ENCODE measurements at regions not wholly inside any gene's neighbourhood (a gene's known extent, or its start where the extent isn't known, plus 50 kb on each side); places are given as distances from the start of the nearest gene placed in this dataset.

- DNase-seq = no peak
These were observed 866.6 kb downstream of the USP25 start for GRCh38 chr21:16596369-16596768.

DNA sequence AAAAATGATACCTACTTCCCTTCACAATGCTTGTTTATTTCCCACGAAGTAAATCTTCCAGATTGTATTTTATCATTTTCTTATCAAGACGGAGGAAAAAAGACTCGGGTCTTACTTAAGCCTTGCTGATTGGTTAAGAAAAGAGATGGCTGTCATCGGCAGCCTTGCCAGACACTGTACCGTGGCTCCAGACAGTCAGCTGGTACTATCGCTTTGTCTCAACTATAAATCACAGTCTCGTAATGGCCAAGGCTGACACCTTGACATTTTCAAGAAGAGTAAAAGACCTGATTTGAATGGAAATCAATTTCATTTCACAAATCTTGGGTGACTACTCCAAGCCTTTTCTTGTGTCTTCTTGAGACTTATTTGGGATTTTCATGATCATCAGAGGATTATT is 868.0 kb downstream of the USP25 start:
- no peak for DNase-seq

GRCh38 chr21:16605597-16605996 is 875.8 kb downstream of the USP25 start:
- no peak for DNase-seq

- DNase-seq = no peak
These were observed 876.5 kb downstream of the USP25 start for GRCh38 chr21:16606271-16606670.

GRCh38 chr21:16608209-16608830 is 878.5 kb downstream of the USP25 start:
- DNase-seq = no peak

DNA sequence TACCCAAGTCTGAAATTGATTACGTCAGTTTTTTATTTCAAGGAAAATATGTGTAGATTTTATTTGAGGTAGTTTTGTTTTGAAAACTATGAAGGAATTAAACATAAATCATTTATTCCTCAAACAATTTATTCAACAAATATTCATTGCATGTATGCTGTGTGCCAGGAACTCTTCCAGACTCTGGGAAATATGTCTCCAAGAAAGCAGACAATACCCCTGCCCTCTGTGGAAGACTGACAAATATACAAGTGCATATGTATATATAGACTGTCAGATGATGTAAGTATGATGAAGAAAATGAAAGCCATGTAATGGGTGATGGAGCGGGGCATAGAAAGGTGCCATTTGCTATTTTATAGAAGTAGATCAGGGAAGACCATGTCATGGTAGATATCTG is 889.5 kb downstream of the USP25 start:
- DNase-seq = no peak

GRCh38 chr21:16620786-16621320 is 891.1 kb downstream of the USP25 start:
- DNase-seq = no peak

DNA sequence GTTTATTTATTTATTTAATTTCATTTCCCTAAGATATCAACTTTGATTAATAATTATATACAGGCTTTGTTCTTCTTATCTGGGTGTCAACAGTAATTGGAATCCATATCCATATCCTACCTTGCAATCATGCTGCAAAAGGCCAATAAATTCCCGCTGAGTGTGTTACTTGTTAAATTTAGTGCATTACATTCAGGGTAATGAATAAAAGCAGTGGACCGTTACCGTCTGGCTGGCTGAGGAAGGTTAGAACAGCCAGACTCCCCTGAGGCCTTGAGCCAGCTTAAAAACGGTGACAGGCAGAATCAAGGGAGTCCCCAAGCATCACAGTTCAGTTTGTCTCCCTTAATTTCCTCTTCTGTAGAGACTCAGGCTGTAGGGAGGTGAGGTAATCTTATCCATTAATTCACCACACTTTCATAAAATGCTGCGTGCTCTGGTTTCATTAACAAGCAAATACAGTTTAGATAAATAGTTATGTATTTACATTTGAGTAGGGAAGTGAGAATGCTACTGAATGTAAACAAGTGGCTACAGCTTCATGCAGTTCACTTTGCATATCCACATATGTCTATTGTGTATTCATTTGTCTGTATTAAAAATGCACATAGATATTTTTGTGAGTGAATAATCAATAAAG is 888.2 kb upstream of the CXADR start:
- no peak for DNase-seq

DNA sequence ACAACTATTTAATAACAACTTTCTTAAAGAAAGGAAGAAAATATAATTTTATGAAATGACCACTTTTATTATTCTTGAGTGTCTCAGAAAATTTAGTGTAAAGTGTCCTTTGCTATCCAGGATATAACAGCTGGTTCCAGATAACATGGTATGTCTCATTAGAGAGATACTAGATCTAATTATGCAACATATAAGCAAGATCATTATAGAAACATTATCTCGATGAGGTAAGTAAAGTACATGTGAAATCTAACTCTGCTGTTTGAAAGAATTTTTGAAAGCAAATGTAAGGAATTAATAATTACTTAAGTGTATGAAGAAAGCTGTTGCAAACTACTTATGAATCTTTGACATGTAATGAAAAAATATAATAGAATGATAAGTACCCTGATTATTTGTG is 887.4 kb upstream of the CXADR start:
- no peak for DNase-seq

GRCh38 chr21:16633831-16634459 is 878.9 kb upstream of the CXADR start:
- DNase-seq = no peak

DNA sequence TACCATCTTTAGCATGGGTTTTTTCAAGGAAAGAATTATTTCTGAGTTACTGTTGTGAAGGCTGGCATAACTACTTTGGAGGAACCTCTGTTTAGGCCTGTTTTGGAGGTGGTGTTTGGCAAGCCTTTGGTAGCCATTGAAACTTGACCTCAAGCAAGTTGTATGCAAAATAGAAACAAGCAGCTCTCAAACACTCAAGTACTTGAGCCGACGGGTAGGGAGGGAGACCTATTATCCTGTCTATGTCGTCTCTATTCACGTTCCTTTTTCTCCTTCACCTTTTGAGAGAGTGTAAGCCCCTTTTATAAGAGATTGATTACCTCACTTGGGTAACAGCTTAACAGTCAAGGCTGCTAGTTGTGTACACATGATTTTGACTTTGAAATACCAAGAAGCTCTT is 878.3 kb upstream of the CXADR start:
- DNase-seq = no peak

- DNase-seq = no peak
These were observed 872.4 kb upstream of the CXADR start for GRCh38 chr21:16640297-16641027.

- DNase-seq = no peak
These were observed 870.5 kb upstream of the CXADR start for GRCh38 chr21:16642353-16642752.

GRCh38 chr21:16644685-16645084 is 868.2 kb upstream of the CXADR start:
- no peak for DNase-seq

GRCh38 chr21:16650714-16651366 is 862.0 kb upstream of the CXADR start:
- no peak for DNase-seq

DNA sequence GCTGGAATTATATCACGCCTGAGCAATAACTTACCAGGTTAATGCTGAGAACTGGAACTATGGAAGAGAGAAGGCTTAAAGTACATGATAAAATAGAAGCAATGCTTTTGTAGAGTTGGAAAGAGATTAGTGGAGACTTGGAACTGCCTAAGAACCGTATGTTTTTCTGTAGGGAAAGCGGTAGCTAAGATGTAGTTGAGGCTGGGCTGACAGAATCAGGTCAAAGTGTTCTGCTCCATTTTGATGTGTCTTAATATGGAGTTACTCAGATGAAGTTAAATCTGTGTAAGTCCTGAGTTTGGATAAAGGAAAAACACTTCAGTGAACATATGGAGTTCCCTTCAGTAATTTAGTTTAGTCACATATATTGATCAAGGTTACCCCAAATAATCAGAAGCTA is 860.9 kb upstream of the CXADR start:
- no peak for DNase-seq

GRCh38 chr21:16663436-16663835 is 849.4 kb upstream of the CXADR start:
- no peak for DNase-seq

GRCh38 chr21:16667395-16667794 is 845.4 kb upstream of the CXADR start:
- no peak for DNase-seq

- no peak for DNase-seq
These were observed 837.9 kb upstream of the CXADR start for GRCh38 chr21:16674949-16675348.

GRCh38 chr21:16676391-16676790 is 836.5 kb upstream of the CXADR start:
- no peak for DNase-seq

DNA sequence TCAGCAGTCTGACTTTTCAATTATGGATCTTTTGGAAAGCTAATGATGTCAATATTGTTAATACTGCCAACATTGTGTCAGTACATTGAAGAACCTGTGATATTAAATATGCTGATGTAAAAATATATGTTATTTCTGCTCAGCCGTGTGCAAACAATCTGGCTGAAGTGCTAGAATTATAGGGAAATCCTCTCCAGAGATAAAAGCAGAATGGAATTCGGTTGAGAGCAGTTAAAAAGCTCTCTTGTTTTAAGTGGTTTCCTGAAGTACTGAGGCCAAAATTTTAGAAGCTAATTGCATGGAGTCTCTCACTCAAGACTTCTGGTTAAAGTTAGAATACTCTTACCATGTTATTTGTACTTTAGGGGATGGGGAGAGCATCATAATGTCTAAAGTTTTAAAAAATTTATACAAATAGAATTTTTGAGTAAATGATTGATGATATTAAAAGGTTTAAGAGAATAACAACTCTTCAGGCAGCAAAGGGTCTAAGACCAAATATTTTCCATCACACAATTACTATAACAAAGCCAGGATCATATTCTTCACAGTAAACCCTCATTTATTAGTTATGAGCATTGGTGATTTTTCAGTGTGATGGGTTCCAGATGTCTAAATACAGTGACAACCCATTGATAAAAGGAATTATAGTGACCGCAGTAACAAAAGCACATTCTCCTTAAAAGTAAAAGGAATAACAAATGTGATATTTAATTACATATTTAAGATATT is 834.2 kb upstream of the CXADR start:
- DNase-seq = no peak

DNA sequence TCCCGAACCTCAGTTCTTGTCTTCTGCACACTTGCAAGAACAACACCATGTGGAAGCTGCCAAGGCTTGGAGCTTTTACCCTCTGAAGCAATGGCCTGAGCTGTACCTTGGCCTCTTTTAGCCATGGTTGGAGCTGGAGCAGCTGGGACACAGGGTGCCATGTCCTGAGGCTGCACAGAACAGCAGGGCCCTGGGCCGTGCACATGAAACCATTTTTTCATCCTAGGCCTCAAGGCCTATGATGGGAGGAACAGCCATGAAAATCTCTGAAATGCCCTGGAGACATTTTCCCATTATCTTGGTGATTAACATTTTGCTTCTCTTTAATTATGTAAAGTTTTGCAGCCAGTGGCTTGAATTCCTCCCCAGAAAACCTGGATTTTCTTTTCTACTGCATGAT is 817.8 kb upstream of the CXADR start:
- DNase-seq = no peak
